IMR-90 (cell line): ENCODE measurements at regions not wholly inside any gene's neighbourhood (a gene's known extent, or its start where the extent isn't known, plus 50 kb on each side); places are given as distances from the start of the nearest gene placed in this dataset.

Experiments
- ATAC-seq: fragments of 200-7000 bp; cut with Tn5 transposase; 2 replicates; pipeline ENCODE4 v1.9.1; 2020; ENCODE audit warnings: low read depth, mild to moderate bottlenecking, moderate library complexity
- BruUV-seq: library from RNA; stranded (reverse); fragments of 400-500 nt; replicated peaks from 2 replicates; lab custom pipeline; 2021; lab: Mats Ljungman, UMichigan
- CTCF ChIA-PET: fragments of 300-600 bp; formaldehyde crosslinking; extraction: SDS; loops from one replicate; lab custom pipeline; 2021; ENCODE audit warnings: antibody characterized with exemption; lab: Yijun Ruan, JAX
- POLR2A ChIA-PET: fragments of 300-600 bp; sonication (Branson Sonifier 250); formaldehyde crosslinking; loops from one replicate; lab custom pipeline; 2022; ENCODE audit warnings: antibody characterized with exemption; ENCODE audit not compliant: unreplicated experiment; lab: Charles Lee
- DNase-seq: peaks from one replicate; pipeline ENCODE4 v3.0.0; 2013
- H2AFZ ChIP-seq: replicated peaks from 2 replicates; pipeline ENCODE3; 2013; ENCODE audit warnings: low read length, mild to moderate bottlenecking; ENCODE audit not compliant: poor library complexity
- H2AK5ac ChIP-seq: 2 replicates; pipeline ENCODE4 v1.6.1; 2013; ENCODE audit warnings: low read depth, low read length, inconsistent platforms
- H2AK9ac ChIP-seq: replicated peaks from 2 replicates; pipeline ENCODE3; 2013; ENCODE audit warnings: mild to moderate bottlenecking, low read depth, low read length, moderate library complexity; ENCODE audit not compliant: poor library complexity
- H2BK120ac ChIP-seq: 2 replicates; pipeline ENCODE4 v1.6.1; 2013; ENCODE audit warnings: low read depth, low read length, inconsistent platforms
- H2BK15ac ChIP-seq: 3 replicates; pipeline ENCODE4 v1.6.1; 2013; ENCODE audit warnings: low read depth, low read length, inconsistent platforms
- H2BK20ac ChIP-seq: 2 replicates; pipeline ENCODE4 v1.6.1; 2013; ENCODE audit warnings: low read depth, mild to moderate bottlenecking, inconsistent platforms, low read length, moderate library complexity
- H2BK5ac ChIP-seq: 2 replicates; pipeline ENCODE4 v1.6.1; 2013; ENCODE audit warnings: mild to moderate bottlenecking, low read depth, low read length, inconsistent platforms; ENCODE audit not compliant: poor library complexity, severe bottlenecking
- H3K14ac ChIP-seq: replicated peaks from 2 replicates; pipeline ENCODE4 v1.6.1; 2013; ENCODE audit warnings: low read depth, low read length, inconsistent platforms
- H3K18ac ChIP-seq: 2 replicates; pipeline ENCODE4 v1.6.1; 2013; ENCODE audit warnings: low read depth, low read length, control low read depth
- H3K23ac ChIP-seq: 2 replicates; pipeline ENCODE4 v1.6.1; 2013; ENCODE audit warnings: low read depth, low read length, inconsistent platforms
- H3K27ac ChIP-seq: 2 replicates; pipeline ENCODE4 v1.5.1; 2013; ENCODE audit warnings: mild to moderate bottlenecking, control low read depth, low read length; ENCODE audit not compliant: insufficient read depth
- H3K27me3 ChIP-seq: 2 replicates; pipeline ENCODE4 v1.6.1; 2013; ENCODE audit warnings: low read length; ENCODE audit not compliant: control insufficient read depth, insufficient read depth
- H3K36me3 ChIP-seq: 2 replicates; pipeline ENCODE4 v1.6.1; 2013; ENCODE audit warnings: low read length, mixed read lengths; ENCODE audit not compliant: control insufficient read depth, insufficient read depth
- H3K4ac ChIP-seq: 2 replicates; pipeline ENCODE4 v1.6.1; 2013; ENCODE audit warnings: low read depth, low read length, inconsistent platforms
- H3K4me1 ChIP-seq: 2 replicates; pipeline ENCODE4 v1.6.1; 2013; ENCODE audit warnings: low read length, mixed read lengths; ENCODE audit not compliant: control insufficient read depth, insufficient read depth
- H3K4me2 ChIP-seq: 2 replicates; pipeline ENCODE4 v1.6.1; 2013; ENCODE audit warnings: low read depth, mild to moderate bottlenecking, control low read depth, low read length, moderate library complexity
- H3K4me3 ChIP-seq: 2 replicates; pipeline ENCODE4 v1.5.1; 2013; ENCODE audit warnings: low read depth, mild to moderate bottlenecking, control low read depth, low read length, moderate library complexity; ENCODE audit not compliant: insufficient read depth
- H3K56ac ChIP-seq: 2 replicates; pipeline ENCODE4 v1.6.1; 2013; ENCODE audit warnings: low read length, inconsistent platforms; ENCODE audit not compliant: insufficient read depth; ENCODE audit errors: extremely low read depth
- H3K79me1 ChIP-seq, 2 experiments: 2 replicates each; pipeline ENCODE4 v1.6.1; 2013; ENCODE audit warnings: low read length in 2 of 2, inconsistent platforms in 1 of 2, low read depth in 1 of 2
- H3K9ac ChIP-seq: 2 replicates; pipeline ENCODE4 v1.6.1; 2013; ENCODE audit warnings: low read depth, low read length, control low read depth
- H3K9me1 ChIP-seq: 2 replicates; pipeline ENCODE4 v1.6.1; 2013; ENCODE audit warnings: low read length, inconsistent platforms; ENCODE audit not compliant: insufficient read depth
- H3K9me3 ChIP-seq: 2 replicates; pipeline ENCODE4 v1.6.1; 2013; ENCODE audit warnings: low read length; ENCODE audit not compliant: control insufficient read depth, insufficient read depth
- H4K20me1 ChIP-seq: 2 replicates; pipeline ENCODE4 v1.6.1; 2013; ENCODE audit warnings: low read length, inconsistent platforms; ENCODE audit not compliant: insufficient read depth
- H4K5ac ChIP-seq: 2 replicates; pipeline ENCODE4 v1.6.1; 2013; ENCODE audit warnings: mild to moderate bottlenecking, low read depth, low read length, control low read depth
- H4K8ac ChIP-seq, 2 experiments: 2 replicates each; pipeline ENCODE4 v1.6.1; 2013; ENCODE audit warnings: low read depth in 2 of 2, low read length in 2 of 2, control low read depth in 1 of 2, inconsistent platforms in 1 of 2
- H4K91ac ChIP-seq: 2 replicates; pipeline ENCODE4 v1.6.1; 2013; ENCODE audit warnings: low read depth, low read length, inconsistent platforms; ENCODE audit not compliant: insufficient read depth
- CEBPB ChIP-seq: IDR thresholded peaks from 2 replicates; pipeline ENCODE4 v1.6.1; 2012; ENCODE audit warnings: low read depth, low read length, improper control_type of control experiment
- CTCF ChIP-seq: conservative IDR thresholded peaks from 2 replicates; pipeline ENCODE4 v1.5.1; 2012; ENCODE audit warnings: mild to moderate bottlenecking, low read depth, low read length, improper control_type of control experiment
- MAFK ChIP-seq: IDR thresholded peaks from 2 replicates; pipeline ENCODE4 v1.6.1; 2012; ENCODE audit warnings: low read depth, low read length, improper control_type of control experiment
- MAZ ChIP-seq: IDR thresholded peaks from 2 replicates; pipeline ENCODE4 v1.6.1; 2012; ENCODE audit warnings: low read depth, mild to moderate bottlenecking, low read length, improper control_type of control experiment, moderate library complexity, borderline replicate concordance
- MXI1 ChIP-seq: IDR thresholded peaks from 2 replicates; pipeline ENCODE4 v1.6.1; 2012; ENCODE audit warnings: low read depth, mild to moderate bottlenecking, low read length, moderate library complexity, borderline replicate concordance
- POLR2A ChIP-seq: IDR thresholded peaks from 2 replicates; pipeline ENCODE4 v1.6.1; 2012; ENCODE audit warnings: mild to moderate bottlenecking, low read depth, low read length
- RAD21 ChIP-seq: IDR thresholded peaks from 2 replicates; pipeline ENCODE4 v1.6.1; 2012; ENCODE audit warnings: low read length, improper control_type of control experiment
- RCOR1 ChIP-seq: IDR thresholded peaks from 2 replicates; pipeline ENCODE4 v1.6.1; 2012; ENCODE audit warnings: mild to moderate bottlenecking, low read length, improper control_type of control experiment; ENCODE audit not compliant: insufficient replicate concordance
- USF2 ChIP-seq: fragments of 150-350 bp; IDR thresholded peaks from 2 replicates; pipeline ENCODE4 v1.6.1; 2017; ENCODE audit warnings: mild to moderate bottlenecking, antibody characterized with exemption, low read length, low read depth
- dilution Hi-C: fragments of 300-500 bp; cut with HindIII; formaldehyde crosslinking; loops from one replicate; pipeline ENCODE4 v1.14.3; 2018; ENCODE audit warnings: low sequenced_read_pairs; ENCODE audit not compliant: unreplicated experiment
- in situ Hi-C: fragments of 300-500 bp; cut with MboI; formaldehyde crosslinking; loops from 3 replicates; pipeline ENCODE4 v1.14.3; 2019; ENCODE audit warnings: low sequenced_read_pairs, inconsistent platforms, mixed read lengths
- intact Hi-C: fragments of 100-400 bp; cut with micrococcal nuclease; formaldehyde crosslinking; loops from 2 replicates; pipeline ENCODE4 v1.10.0; 2022

GRCh38 chr19:27870293-27870692 lies 1342.7 kb downstream of the UQCRFS1 start:
- in situ Hi-C loops (no loop called here), dilution Hi-C loops (no loop called here), intact Hi-C loops (no loop called here)
- H2BK120ac ChIP-seq: no peak overlapping the region
- H3K4me1 ChIP-seq: no peaks in the 10 kb centered on the region
- H3K9me3 ChIP-seq: peaks cover 14% of the 10 kb centered on the region
- H2AK5ac ChIP-seq: no peak overlapping the region
- H3K56ac ChIP-seq: no peak overlapping the region
- no peak overlapping the region for H2AK9ac ChIP-seq
- H3K27me3 ChIP-seq: no peaks in the 10 kb centered on the region
- H3K4ac ChIP-seq: no peak overlapping the region
- H3K9me1 ChIP-seq: no peaks in the 10 kb centered on the region
- H2BK20ac ChIP-seq: no peak overlapping the region
- H4K5ac ChIP-seq: no peak overlapping the region
- H4K8ac ChIP-seq: no peak overlapping the region
- no peaks in the 10 kb centered on the region for H3K79me1 ChIP-seq
- ChIA-PET CTCF (no interaction called here), POLR2A (no interaction called here)
- no peaks in the 10 kb centered on the region for H3K36me3 ChIP-seq
- no peak for ATAC-seq
- no peak overlapping the region for H3K14ac ChIP-seq
- no peak overlapping the region for H3K27ac ChIP-seq
- H3K4me3 ChIP-seq: no peak overlapping the region
- TF ChIP-seq USF2 (no peak), MXI1 (no peak), RAD21 (no peak), CEBPB (no peak), MAFK (no peak), MAZ (no peak), POLR2A (no peak), RCOR1 (no peak), CTCF (no peak)
- no peak overlapping the region for H3K23ac ChIP-seq
- H2BK15ac ChIP-seq: no peak overlapping the region
- no peak overlapping the region for H3K18ac ChIP-seq
- BruUV-seq: no TSS peak
- H2BK5ac ChIP-seq: no peak overlapping the region
- no peak overlapping the region for H4K91ac ChIP-seq
- H2AFZ ChIP-seq: no peak overlapping the region
- no peak for DNase-seq
- no peak overlapping the region for H3K4me2 ChIP-seq
- H3K9ac ChIP-seq: no peak overlapping the region
- H4K20me1 ChIP-seq: no peaks in the 10 kb centered on the region
